WI38 (cell line): ENCODE measurements at regions not wholly inside any gene's neighbourhood (a gene's known extent, or its start where the extent isn't known, plus 50 kb on each side); places are given as distances from the start of the nearest gene placed in this dataset.

Experiments used
- H3K4me3 ChIP-seq: 2 replicates; pipeline ENCODE4 v1.5.1; 2011; ENCODE audit warnings: low read depth, mild to moderate bottlenecking, control low read depth, low read length
- CTCF ChIP-seq: IDR thresholded peaks from 2 replicates; pipeline ENCODE4 v1.5.1; 2012; ENCODE audit warnings: low read depth, mild to moderate bottlenecking, control low read depth, low read length

- TF ChIP-seq CTCF: no peak
- H3K4me3 ChIP-seq: no peak overlapping the region
Observed at GRCh38 chr5:88426441-88426840, 157.8 kb upstream of the TMEM161B start.

- no peak for TF ChIP-seq CTCF
- H3K4me3 ChIP-seq: no peak overlapping the region
Observed at GRCh38 chr5:88425124-88425523, 156.5 kb upstream of the TMEM161B start.

GRCh38 chr5:88419931-88420330 lies 151.3 kb upstream of the TMEM161B start:
- TF ChIP-seq CTCF: no peak

GRCh38 chr5:88407341-88407740 lies 138.7 kb upstream of the TMEM161B start:
- TF ChIP-seq CTCF: no peak

More at GRCh38 chr5:88419931-88420330, 151.3 kb upstream of the TMEM161B start:
- H3K4me3 ChIP-seq: no peak overlapping the region

GRCh38 chr5:88405783-88406182 lies 137.1 kb upstream of the TMEM161B start:
- TF ChIP-seq CTCF: no peak
- no peak overlapping the region for H3K4me3 ChIP-seq

More at GRCh38 chr5:88407341-88407740, 138.7 kb upstream of the TMEM161B start:
- no peak overlapping the region for H3K4me3 ChIP-seq

- no peak for TF ChIP-seq CTCF
- H3K4me3 ChIP-seq: no peak overlapping the region
Observed at GRCh38 chr5:88404405-88404804, 135.8 kb upstream of the TMEM161B start.

GRCh38 chr5:88401686-88402085 lies 133.0 kb upstream of the TMEM161B start:
- H3K4me3 ChIP-seq: no peak overlapping the region
- TF ChIP-seq CTCF: no peak
